ENCODE measurements at regions not wholly inside any gene's neighbourhood (a gene's known extent, or its start where the extent isn't known, plus 50 kb on each side); places are given as distances from the start of the nearest gene placed in this dataset.

- H3K4me1 Mint-ChIP-seq (ENCODE audit: low read depth), result peaks cover 36% of the 10 kb centered on the region
- DNase-seq, result no peak
- H3K27me3 Mint-ChIP-seq (ENCODE audit: low read depth), result peaks cover 57% of the 10 kb centered on the region
- intact Hi-C loops (cut with micrococcal nuclease), result loop anchor here (2.0 to 5.0 kb wide), 6 partner anchors 47 to 1813 kb away; no protein-coding TSS in a partner anchor
- H3K9me3 Mint-ChIP-seq, result no peaks in the 10 kb centered on the region
- no peaks in the 10 kb centered on the region for H3K36me3 Mint-ChIP-seq (ENCODE audit: low read depth)
- H3K27ac Mint-ChIP-seq, result no peak overlapping the region
- CTCF ChIA-PET, result interaction anchor here (0.6 to 0.7 kb wide), 2 partner anchors 640 to 653 kb away, joined by 3 read pairs; no protein-coding TSS in a partner anchor
- H3K4me3 Mint-ChIP-seq, result peak overlapping the region; percentile 54
Observed at GRCh38 chr1:98049370-98050135, 128.7 kb upstream of the DPYD start.

- H3K4me3 Mint-ChIP-seq, result peak overlapping the region; percentile 54
- DNase-seq, result no peak
- peaks cover 41% of the 10 kb centered on the region for H3K4me1 Mint-ChIP-seq (ENCODE audit: low read depth)
- no peak overlapping the region for H3K27ac Mint-ChIP-seq
- CTCF ChIA-PET, result interaction anchor here (0.7 to 1.0 kb wide), 2 partner anchors 252 to 653 kb away, joined by 3 to 4 read pairs; no protein-coding TSS in a partner anchor
- H3K36me3 Mint-ChIP-seq (ENCODE audit: low read depth), result no peaks in the 10 kb centered on the region
- peaks cover 63% of the 10 kb centered on the region for H3K27me3 Mint-ChIP-seq (ENCODE audit: low read depth)
- H3K9me3 Mint-ChIP-seq, result no peaks in the 10 kb centered on the region
- intact Hi-C loops (cut with micrococcal nuclease), result loop anchor here (1.0 to 2.0 kb wide), 2 partner anchors 46 to 129 kb away; no protein-coding TSS in a partner anchor
Observed at GRCh38 chr1:98048751-98049325, 128.0 kb upstream of the DPYD start.

- Mint-ChIP-seq H3K4me1 (ENCODE audit: low read depth) (peaks cover 38% of the 10 kb centered on the region), H3K27me3 (ENCODE audit: low read depth) (peaks cover 62% of the 10 kb centered on the region), H3K27ac (no peak overlapping the region), H3K4me3 (peak overlapping the region; percentile 54), H3K36me3 (ENCODE audit: low read depth) (no peaks in the 10 kb centered on the region), H3K9me3 (no peaks in the 10 kb centered on the region)
- DNase-seq, result peak; percentile 89
- CTCF ChIA-PET, result interaction anchor here (0.6 to 1.0 kb wide), 2 partner anchors 252 to 1044 kb away, joined by 3 to 4 read pairs; no protein-coding TSS in a partner anchor
- intact Hi-C loops (cut with micrococcal nuclease), result loop anchor here (1.0 to 2.0 kb wide), 2 partner anchors 45 to 128 kb away; no protein-coding TSS in a partner anchor
Observed at GRCh38 chr1:98048244-98048643, 127.4 kb upstream of the DPYD start.

GRCh38 chr1:98047171-98047570 lies 126.3 kb upstream of the DPYD start:
- H3K4me3 Mint-ChIP-seq, result no peak overlapping the region
- no peaks in the 10 kb centered on the region for H3K9me3 Mint-ChIP-seq
- peaks cover 54% of the 10 kb centered on the region for H3K27me3 Mint-ChIP-seq (ENCODE audit: low read depth)
- CTCF ChIA-PET, result interaction anchor here (0.7 kb wide), 1 partner anchor 190 kb away, joined by 5 read pairs; no protein-coding TSS in a partner anchor
- H3K4me1 Mint-ChIP-seq (ENCODE audit: low read depth), result peaks cover 32% of the 10 kb centered on the region
- no peak for DNase-seq
- intact Hi-C loops (cut with micrococcal nuclease), result no loop called here
- H3K27ac Mint-ChIP-seq, result no peak overlapping the region
- H3K36me3 Mint-ChIP-seq (ENCODE audit: low read depth), result no peaks in the 10 kb centered on the region

GRCh38 chr1:98045767-98046641 lies 125.2 kb upstream of the DPYD start:
- H3K36me3 Mint-ChIP-seq (ENCODE audit: low read depth), result no peaks in the 10 kb centered on the region
- DNase-seq, result no peak
- H3K4me3 Mint-ChIP-seq, result peak overlapping the region; percentile 75
- no peak overlapping the region for H3K27ac Mint-ChIP-seq
- intact Hi-C loops (cut with micrococcal nuclease), result no loop called here
- H3K9me3 Mint-ChIP-seq, result no peaks in the 10 kb centered on the region
- H3K27me3 Mint-ChIP-seq (ENCODE audit: low read depth), result peaks cover 53% of the 10 kb centered on the region
- peaks cover 32% of the 10 kb centered on the region for H3K4me1 Mint-ChIP-seq (ENCODE audit: low read depth)
- CTCF ChIA-PET, result no interaction called here

- intact Hi-C loops (cut with micrococcal nuclease), result no loop called here
- H3K9me3 Mint-ChIP-seq, result no peaks in the 10 kb centered on the region
- H3K4me3 Mint-ChIP-seq, result peak overlapping the region; percentile 76
- H3K4me1 Mint-ChIP-seq (ENCODE audit: low read depth), result peaks cover 32% of the 10 kb centered on the region
- no peaks in the 10 kb centered on the region for H3K36me3 Mint-ChIP-seq (ENCODE audit: low read depth)
- H3K27me3 Mint-ChIP-seq (ENCODE audit: low read depth), result peaks cover 51% of the 10 kb centered on the region
- peak; percentile 17 for DNase-seq
- CTCF ChIA-PET, result interaction anchor here (1.2 kb wide), 1 partner anchor 17 kb away, joined by 3 read pairs; no protein-coding TSS in a partner anchor
- no peak overlapping the region for H3K27ac Mint-ChIP-seq
Observed at GRCh38 chr1:98045211-98045766, 124.5 kb upstream of the DPYD start.

GRCh38 chr1:98044766-98045165 lies 123.9 kb upstream of the DPYD start:
- CTCF ChIA-PET, result interaction anchor here (1.2 kb wide), 1 partner anchor 16 kb away, joined by 3 read pairs; no protein-coding TSS in a partner anchor
- H3K27me3 Mint-ChIP-seq (ENCODE audit: low read depth), result peaks cover 47% of the 10 kb centered on the region
- intact Hi-C loops (cut with micrococcal nuclease), result no loop called here
- no peaks in the 10 kb centered on the region for H3K9me3 Mint-ChIP-seq
- H3K27ac Mint-ChIP-seq, result no peak overlapping the region
- no peaks in the 10 kb centered on the region for H3K36me3 Mint-ChIP-seq (ENCODE audit: low read depth)
- peaks cover 32% of the 10 kb centered on the region for H3K4me1 Mint-ChIP-seq (ENCODE audit: low read depth)
- H3K4me3 Mint-ChIP-seq, result peak overlapping the region; percentile 76
- no peak for DNase-seq

- Mint-ChIP-seq H3K27me3 (ENCODE audit: low read depth) (peaks cover 41% of the 10 kb centered on the region), H3K36me3 (ENCODE audit: low read depth) (no peaks in the 10 kb centered on the region), H3K9me3 (no peaks in the 10 kb centered on the region), H3K27ac (no peak overlapping the region), H3K4me1 (ENCODE audit: low read depth) (peaks cover 27% of the 10 kb centered on the region), H3K4me3 (peak overlapping the region; percentile 76)
- intact Hi-C loops (cut with micrococcal nuclease), result no loop called here
- DNase-seq, result no peak
- CTCF ChIA-PET, result interaction anchor here (1.2 kb wide), 1 partner anchor 16 kb away, joined by 3 read pairs; no protein-coding TSS in a partner anchor
Observed at GRCh38 chr1:98044071-98044697, 123.3 kb upstream of the DPYD start.

- Mint-ChIP-seq H3K27ac (no peak overlapping the region), H3K9me3 (no peaks in the 10 kb centered on the region), H3K4me3 (no peak overlapping the region), H3K4me1 (ENCODE audit: low read depth) (peaks cover 1% of the 10 kb centered on the region), H3K36me3 (ENCODE audit: low read depth) (no peaks in the 10 kb centered on the region), H3K27me3 (ENCODE audit: low read depth) (no peaks in the 10 kb centered on the region)
- DNase-seq, result no peak
- CTCF ChIA-PET, result no interaction called here
- intact Hi-C loops (cut with micrococcal nuclease), result no loop called here
Observed at GRCh38 chr1:98035602-98036002, 114.8 kb upstream of the DPYD start.

GRCh38 chr1:98034505-98034904 lies 113.7 kb upstream of the DPYD start:
- Mint-ChIP-seq H3K27me3 (ENCODE audit: low read depth) (no peaks in the 10 kb centered on the region), H3K36me3 (ENCODE audit: low read depth) (no peaks in the 10 kb centered on the region), H3K9me3 (no peaks in the 10 kb centered on the region), H3K4me1 (ENCODE audit: low read depth) (peaks cover 4% of the 10 kb centered on the region), H3K4me3 (no peak overlapping the region), H3K27ac (no peak overlapping the region)
- CTCF ChIA-PET, result interaction anchor here (0.6 kb wide), 1 partner anchor 28 kb away, joined by 3 read pairs; no protein-coding TSS in a partner anchor
- no peak for DNase-seq
- intact Hi-C loops (cut with micrococcal nuclease), result no loop called here

GRCh38 chr1:98032958-98033357 lies 112.1 kb upstream of the DPYD start:
- intact Hi-C loops (cut with micrococcal nuclease), result no loop called here
- DNase-seq, result no peak
- H3K36me3 Mint-ChIP-seq (ENCODE audit: low read depth), result no peaks in the 10 kb centered on the region
- peaks cover 4% of the 10 kb centered on the region for H3K4me1 Mint-ChIP-seq (ENCODE audit: low read depth)
- no peak overlapping the region for H3K27ac Mint-ChIP-seq
- no peak overlapping the region for H3K4me3 Mint-ChIP-seq
- CTCF ChIA-PET, result no interaction called here
- no peaks in the 10 kb centered on the region for H3K27me3 Mint-ChIP-seq (ENCODE audit: low read depth)
- no peaks in the 10 kb centered on the region for H3K9me3 Mint-ChIP-seq

Measured in activated naive CD4-positive, alpha-beta T cell treated with anti-CD3 and anti-CD28 coated beads for 36 hours (primary cell).